Thyroid gland (tissue), 4 donors: ENCODE measurements at regions not wholly inside any gene's neighbourhood (a gene's known extent, or its start where the extent isn't known, plus 50 kb on each side); places are given as distances from the start of the nearest gene placed in this dataset.

Experiments used
- POLR2A ChIP-seq, 2 donors: fragments of 450-650 bp; IDR thresholded peaks; one replicate each; pipeline ENCODE4 v1.6.1; 2017; ENCODE audit warnings: antibody characterized with exemption in 2 of 2, mild to moderate bottlenecking in 2 of 2, moderate library complexity in 1 of 2
- TF ChIP-seq, protein P1 (sequence below), 6 experiments: fragments of 200-600 bp in 3 of 6; fragments of 450-650 bp in 3 of 6; sonication (generic) in 3 of 6; IDR thresholded peaks; one replicate each; pipeline ENCODE4 v1.5.1; 2016 to 2019; ENCODE audit warnings: antibody characterized with exemption in 6 of 6, mild to moderate bottlenecking in 2 of 6, inconsistent platforms in 1 of 6, moderate library complexity in 1 of 6

GRCh38 chr10:55033061-55033460, 232.0 kb upstream of the PCDH15 start:
- TF ChIP-seq, protein P1, sequence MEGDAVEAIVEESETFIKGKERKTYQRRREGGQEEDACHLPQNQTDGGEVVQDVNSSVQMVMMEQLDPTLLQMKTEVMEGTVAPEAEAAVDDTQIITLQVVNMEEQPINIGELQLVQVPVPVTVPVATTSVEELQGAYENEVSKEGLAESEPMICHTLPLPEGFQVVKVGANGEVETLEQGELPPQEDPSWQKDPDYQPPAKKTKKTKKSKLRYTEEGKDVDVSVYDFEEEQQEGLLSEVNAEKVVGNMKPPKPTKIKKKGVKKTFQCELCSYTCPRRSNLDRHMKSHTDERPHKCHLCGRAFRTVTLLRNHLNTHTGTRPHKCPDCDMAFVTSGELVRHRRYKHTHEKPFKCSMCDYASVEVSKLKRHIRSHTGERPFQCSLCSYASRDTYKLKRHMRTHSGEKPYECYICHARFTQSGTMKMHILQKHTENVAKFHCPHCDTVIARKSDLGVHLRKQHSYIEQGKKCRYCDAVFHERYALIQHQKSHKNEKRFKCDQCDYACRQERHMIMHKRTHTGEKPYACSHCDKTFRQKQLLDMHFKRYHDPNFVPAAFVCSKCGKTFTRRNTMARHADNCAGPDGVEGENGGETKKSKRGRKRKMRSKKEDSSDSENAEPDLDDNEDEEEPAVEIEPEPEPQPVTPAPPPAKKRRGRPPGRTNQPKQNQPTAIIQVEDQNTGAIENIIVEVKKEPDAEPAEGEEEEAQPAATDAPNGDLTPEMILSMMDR (IDR thresholded peaks at IDR 0.05): no peak
- TF ChIP-seq POLR2A (IDR thresholded peaks at IDR 0.05): no peak
